Left colon (tissue), 2 donors: ENCODE measurements at regions not wholly inside any gene's neighbourhood (a gene's known extent, or its start where the extent isn't known, plus 50 kb on each side); places are given as distances from the start of the nearest gene placed in this dataset.

Experiments used
- ATAC-seq: fragments of 200-7000 bp; cut with Tn5 transposase; one replicate; pipeline ENCODE4 v1.9.1; 2020; ENCODE audit warnings: mild to moderate bottlenecking, moderate library complexity
- DNase-seq, 2 donors: peaks; one replicate each; pipeline ENCODE4 v3.0.0-alpha.2; 2020
- intact Hi-C, 2 donors: fragments of 100-400 bp; cut with DNase I in 1 of 2; cut with micrococcal nuclease in 1 of 2; formaldehyde crosslinking; loops; one replicate each; pipeline versions ENCODE4 v1.11.2 to v1.14.0; 2022; cut with DNase I, micrococcal nuclease
- donor health status: DM: no; HTN: no; CAD: no.
- donor health status: DM: yes; HTN: yes; CAD: no.

DNA sequence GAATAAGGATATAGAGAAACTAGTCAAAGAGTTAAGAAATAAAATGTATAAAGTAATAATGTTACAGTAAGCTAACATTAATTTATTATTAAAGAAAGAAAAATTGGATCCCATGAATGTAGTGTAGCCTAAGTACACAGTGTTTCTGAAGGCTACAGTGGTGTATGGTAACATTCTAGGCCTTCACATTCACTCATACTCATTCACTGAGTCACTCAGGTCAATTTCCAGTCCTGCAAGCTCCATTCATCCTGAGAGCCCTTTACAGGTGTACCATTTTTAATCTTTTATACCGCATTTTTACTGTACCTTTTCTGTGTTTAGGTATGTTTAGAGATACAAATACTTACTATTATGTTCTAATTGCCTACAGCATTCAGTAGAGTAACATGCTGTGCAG is 120.6 kb upstream of the AGA start:
- DNase-seq, result no peak
- intact Hi-C loops, result no loop called here
- no peak for ATAC-seq

DNA sequence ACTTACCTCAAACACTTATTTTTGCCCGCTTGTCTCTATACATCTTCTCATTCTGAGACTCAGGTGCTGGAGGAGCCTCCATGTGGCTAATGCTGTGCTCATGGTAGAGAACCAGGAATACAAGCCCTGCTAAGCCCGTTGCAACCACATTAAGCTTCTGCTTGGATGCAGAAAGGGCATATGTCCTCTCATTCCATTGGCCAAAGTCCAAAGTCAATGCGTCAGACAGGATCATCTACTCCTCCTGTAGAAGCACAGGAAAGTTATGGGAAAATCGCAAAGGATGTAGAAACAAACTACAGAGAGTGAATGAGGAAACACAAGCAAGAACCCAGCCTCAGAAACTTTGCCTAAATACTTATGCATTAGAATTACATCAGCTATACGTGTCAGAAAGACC is 124.5 kb upstream of the AGA start:
- DNase-seq, result no peak
- no peak for ATAC-seq
- intact Hi-C loops, result no loop called here

DNA sequence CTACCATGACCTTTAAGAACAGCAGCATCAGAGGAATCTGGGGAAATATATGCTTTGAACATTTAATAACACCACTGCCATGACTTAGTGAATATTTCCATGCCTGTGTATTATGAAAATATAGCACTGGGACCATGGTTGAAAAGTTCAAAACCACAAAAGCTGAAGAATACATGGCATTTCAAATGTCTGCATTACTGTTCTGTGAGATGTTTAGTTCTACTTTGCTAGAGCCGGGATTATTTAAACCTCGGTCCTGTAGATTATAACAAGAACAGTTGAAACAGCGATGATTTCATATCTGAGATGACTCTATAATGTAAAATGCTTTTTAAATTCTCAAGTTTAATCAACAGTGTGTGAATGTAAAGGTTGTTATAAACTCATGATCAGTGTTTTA is 126.7 kb upstream of the AGA start:
- no peak for ATAC-seq
- intact Hi-C loops, result no loop called here
- DNase-seq, result no peak

DNA sequence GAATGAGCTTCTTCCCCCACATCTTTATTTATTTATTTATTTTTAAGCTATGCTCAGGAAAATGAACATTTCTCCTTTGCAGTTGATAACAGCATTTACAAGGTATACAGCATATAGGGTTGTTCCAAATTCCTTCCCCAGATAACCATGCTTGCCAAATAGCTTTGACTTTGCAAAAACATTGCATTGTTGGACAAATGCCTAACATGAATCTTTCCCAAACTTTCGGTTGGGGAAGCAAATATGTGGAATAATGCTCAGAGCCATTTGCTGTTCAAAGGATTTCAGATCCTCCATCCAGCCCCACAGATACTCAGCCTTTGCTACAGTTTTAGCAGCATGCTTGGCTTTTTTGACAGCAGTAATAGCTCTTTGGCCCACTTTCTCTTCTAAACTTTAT is 127.2 kb upstream of the AGA start:
- no peak for DNase-seq
- ATAC-seq, result no peak
- intact Hi-C loops, result no loop called here

DNA sequence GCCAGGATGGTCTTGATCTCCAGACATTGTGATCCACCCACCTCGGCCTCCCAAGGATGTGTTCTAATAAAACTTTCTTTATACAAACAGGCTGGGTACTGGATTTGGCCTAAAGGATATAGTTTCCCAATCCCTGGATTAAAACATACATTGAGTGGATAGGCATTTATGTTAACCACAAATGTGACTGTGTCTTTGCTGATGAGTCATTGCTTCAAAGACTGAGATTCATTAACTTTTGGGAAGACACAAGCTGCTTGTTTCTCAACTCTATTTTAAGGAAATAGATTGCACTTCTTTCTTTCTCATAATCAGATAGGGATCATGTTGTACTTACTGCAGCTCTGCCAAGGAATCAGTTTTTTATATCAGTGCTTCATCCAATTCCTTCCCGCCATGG is 131.3 kb upstream of the AGA start:
- intact Hi-C loops, result no loop called here
- DNase-seq, result no peak
- ATAC-seq, result no peak

DNA sequence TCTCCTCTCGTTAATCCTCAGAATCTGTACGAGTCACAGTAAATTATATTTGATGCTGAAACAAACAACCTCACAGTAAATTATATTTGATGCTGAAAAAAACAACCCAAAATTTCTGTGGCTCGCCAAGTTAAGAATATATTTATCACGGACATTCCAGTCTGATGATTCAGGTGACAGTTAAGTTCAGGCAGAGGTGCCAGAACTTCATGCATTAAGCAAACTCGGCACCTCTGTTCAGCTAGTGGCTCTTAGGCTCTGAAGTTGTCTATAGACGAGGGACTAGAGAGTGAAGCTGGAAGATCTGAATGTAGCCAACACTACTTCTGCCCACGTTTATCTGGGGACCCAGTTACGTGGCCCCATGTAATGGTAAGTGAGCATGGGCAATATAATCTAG is 132.2 kb upstream of the AGA start:
- no peak for DNase-seq
- ATAC-seq, result no peak
- intact Hi-C loops, result no loop called here

DNA sequence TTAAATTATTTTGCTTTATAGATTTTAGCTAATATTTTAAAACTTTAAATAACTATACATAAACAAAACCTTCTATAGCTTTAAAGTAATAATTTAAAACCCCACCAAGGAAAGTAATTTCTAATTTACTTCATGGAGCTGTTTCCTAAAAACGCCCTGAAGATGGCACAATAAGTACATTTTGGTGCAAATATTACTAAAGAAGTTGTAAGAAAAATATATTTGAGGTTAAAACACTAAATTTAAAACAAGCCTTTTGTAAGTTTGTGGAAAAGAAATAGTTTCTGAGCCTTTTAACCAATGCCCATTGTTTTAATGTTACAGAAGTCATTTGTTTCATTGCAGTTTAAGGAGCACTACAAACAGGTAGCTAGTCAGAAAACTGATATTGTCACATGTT is 137.4 kb upstream of the AGA start:
- ATAC-seq, result no peak

DNA sequence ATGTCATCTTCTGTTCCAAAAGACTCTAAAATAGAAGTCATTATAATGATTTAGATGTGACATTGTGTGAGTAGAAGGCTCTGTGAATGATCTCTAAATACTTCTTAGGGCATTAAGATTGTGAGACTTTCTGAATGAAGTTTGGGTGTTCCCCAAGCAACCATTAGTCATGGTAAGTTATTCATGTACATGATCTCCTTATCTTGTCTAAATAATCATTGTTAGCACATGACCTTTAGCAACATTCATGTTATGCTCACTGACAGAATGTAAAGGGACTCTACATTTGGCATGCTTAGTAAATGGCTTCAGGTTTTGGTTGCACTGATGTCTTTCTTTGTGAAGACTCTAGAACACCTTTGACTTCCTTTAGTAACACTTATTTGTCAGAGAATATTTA is 140.8 kb upstream of the AGA start:
- intact Hi-C loops, result no loop called here
- ATAC-seq (no peak), DNase-seq (no peak)

More for the DNA sequence above, 137.4 kb upstream of the AGA start:
- no peak for DNase-seq
- intact Hi-C loops, result no loop called here

DNA sequence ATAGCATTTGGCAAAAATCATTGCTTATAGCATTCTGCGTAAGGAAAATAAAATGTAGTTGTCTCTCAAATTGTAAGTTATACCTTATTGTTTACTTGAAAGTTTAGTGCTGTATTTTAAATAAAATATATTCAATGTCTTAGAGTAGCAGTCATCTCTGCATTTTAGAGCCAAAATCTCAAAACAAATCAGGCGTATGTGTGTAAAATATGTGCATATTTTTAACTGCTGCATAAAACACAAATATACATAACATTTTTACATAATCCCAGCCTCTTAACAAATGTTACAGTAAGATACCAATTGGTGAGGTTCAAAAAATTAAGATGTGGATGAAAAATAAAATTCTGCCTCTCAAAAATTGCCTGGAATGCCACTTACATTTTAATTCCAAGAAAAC is 145.8 kb upstream of the AGA start:
- intact Hi-C loops, result no loop called here
- no peak for ATAC-seq
- DNase-seq, result no peak

DNA sequence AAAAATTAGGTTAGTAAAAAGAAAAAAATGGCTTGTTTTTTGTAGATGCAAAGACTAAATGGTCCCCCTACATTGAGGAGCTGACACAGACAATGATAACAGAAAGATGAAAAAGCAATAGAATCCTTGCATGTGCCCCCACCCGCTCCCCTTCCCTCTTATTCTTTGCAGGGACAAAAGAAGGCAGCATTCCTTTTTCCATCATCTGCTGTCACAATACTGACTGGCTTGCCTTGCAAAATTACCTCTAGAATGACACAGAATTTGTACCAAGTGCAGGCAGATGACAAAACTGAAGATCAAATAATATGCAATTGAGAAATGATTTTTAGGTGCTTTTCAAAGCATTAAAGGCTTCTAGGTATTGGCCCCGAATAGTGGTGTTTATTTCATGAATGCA is 153.1 kb upstream of the AGA start:
- no peak for DNase-seq

DNA sequence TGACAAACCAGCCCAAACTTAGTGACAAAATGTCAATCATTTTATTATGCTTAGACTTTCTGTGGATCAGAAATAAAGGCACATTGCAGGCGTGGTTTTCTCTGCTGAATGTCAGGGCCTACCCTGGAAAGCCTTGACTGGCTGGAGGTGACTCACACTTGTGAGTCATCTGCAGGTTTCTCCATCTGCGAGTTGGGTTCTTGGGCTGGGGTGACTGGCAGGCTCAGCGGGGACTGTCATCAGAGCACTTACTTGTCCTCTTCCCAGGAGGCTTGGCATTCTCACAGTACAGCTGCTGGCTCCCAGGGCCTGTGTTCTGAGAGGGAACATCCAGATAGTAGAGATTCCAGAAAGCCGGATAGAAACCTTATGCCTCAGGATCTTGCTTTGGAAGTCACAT is 153.8 kb upstream of the AGA start:
- intact Hi-C loops, result no loop called here
- DNase-seq (no peak), ATAC-seq (no peak)

More for the DNA sequence above, 153.1 kb upstream of the AGA start:
- intact Hi-C loops, result no loop called here
- ATAC-seq, result no peak

DNA sequence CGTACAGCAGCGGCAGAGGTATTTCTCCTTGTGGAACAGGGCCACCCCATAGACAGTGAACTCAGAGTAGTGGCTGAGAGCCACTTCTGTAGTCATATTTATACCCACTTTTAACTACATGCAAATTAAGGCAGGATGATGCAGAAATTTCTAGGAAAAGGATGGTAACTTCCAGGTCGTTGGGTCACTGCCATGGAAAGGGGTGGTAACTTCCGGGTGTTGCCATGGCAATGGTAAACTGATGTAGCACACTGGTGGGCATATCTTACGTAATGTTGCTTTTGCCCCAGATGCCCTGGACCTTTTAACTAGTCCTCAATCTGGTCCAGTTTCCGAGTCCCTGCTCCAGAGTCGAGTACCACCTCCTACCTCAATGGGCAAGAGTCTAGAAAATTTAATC is 154.8 kb upstream of the AGA start:
- intact Hi-C loops, result no loop called here
- DNase-seq (no peak), ATAC-seq (no peak)

DNA sequence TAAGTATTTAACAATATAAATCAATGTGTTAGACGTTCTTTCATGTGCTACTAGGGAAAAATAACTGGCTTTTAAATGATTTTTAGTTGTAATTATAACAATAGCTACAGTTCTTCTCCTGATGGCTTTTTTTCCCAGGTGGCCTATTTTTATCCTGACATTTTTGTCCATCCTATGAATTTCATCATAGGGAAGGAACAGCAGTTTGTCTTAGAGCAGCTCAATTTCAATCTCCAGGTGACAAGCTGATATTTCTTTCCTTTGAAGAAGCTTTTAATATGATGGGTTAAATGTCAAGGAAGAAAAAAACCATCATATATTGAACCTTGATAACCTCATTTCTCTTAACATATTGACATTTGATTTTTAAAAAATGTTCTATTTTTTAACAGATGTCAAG is 163.0 kb upstream of the AGA start:
- intact Hi-C loops, result no loop called here
- no peak for DNase-seq
- ATAC-seq, result no peak

DNA sequence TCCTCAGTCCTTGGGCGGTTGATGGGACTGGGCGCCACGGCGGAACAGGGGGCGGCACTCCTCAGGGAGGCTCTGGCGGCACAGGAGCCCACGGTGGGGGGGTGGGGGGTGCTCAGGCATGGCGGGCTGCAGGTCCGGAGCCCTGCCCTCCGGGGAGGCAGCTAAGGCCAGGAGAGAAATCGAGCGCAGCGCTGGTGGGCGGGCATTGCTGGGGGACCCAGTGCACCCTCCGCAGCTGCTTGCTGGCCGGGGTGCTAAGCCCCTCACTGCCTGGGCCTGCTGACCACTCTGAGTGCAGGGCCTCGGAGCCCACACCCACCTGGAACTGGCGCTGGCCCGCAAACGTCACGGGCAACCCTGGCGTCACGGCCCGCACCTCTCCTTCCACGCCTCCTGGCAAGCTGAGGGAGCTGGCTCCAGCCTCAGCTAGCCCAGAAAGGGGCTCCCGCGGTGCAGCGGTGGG is 164.9 kb upstream of the AGA start:
- ATAC-seq, result no peak
- intact Hi-C loops, result no loop called here
- no peak for DNase-seq

DNA sequence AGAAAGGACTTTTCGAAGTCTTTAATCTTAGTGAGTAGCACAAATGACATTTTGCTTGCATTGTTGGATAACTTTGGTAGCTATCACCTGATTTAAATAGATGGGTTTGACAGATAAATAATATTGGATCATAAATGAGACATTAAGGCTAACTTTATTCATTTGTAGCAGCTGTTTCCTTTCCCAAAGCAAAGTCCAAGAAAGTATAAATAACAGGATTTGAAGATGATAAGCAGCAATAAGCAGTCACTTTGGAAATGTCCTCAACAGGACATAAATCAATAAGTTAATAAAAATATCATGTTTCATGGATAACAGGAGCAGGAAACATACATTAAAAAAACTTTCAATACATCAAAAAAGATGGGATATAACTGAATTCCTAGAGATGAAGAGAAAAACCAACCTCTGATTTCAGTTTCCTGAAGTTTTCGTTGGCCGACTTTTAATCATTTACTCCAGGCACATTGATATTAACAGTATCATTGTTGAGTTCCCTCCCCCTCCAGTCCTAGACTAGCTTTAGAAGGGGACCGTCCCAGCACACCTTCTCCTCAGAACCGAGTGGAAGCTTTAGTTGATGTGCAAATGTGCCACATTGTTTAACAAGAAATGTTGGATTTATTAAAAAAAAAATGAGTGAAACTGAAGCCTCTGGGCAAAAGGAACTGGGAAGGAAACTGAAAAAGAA is 169.9 kb upstream of the AGA start:
- ATAC-seq (no peak), DNase-seq (no peak)

DNA sequence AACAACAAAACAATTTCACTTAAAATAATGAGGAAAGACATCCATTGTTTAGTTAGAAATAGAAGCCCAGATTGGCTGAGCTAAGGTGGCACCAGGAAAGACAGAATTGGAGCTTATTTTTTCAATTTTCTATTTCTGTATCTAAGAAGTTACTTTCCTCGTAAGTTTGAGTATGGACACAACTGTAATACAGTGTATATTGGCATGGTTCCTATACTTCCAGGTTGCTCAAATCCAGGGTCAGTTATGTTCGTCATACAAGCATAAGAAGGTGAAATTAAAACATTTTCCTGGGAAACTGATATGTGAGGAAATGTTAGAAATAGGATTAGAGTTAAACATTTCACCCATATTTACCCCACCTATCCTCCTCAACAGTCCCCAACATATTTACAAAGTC is 170.4 kb upstream of the AGA start:
- ATAC-seq (no peak), DNase-seq (no peak)
- intact Hi-C loops, result no loop called here

More for the DNA sequence above, 169.9 kb upstream of the AGA start:
- intact Hi-C loops, result no loop called here

DNA sequence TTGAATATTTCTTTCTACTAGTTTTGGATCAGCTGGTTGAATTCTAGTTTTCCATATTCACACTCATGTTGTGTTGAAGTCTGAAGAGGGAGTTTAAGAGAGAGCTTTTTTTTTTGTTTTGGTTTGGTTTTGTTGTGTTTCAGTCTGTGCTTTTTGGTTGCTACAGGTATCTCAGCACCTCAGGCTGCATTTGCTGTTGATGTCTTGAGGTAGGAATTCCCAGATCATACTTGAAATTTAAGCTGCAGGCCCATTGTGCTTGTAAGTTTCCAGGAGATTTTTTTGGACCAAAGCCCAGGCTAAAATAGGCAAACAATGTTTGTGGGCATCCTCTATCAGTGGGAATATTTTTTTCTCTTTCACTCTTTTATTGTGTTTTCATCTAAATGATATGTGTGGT is 190.2 kb upstream of the AGA start:
- intact Hi-C loops, result no loop called here
- ATAC-seq (no peak), DNase-seq (no peak)

DNA sequence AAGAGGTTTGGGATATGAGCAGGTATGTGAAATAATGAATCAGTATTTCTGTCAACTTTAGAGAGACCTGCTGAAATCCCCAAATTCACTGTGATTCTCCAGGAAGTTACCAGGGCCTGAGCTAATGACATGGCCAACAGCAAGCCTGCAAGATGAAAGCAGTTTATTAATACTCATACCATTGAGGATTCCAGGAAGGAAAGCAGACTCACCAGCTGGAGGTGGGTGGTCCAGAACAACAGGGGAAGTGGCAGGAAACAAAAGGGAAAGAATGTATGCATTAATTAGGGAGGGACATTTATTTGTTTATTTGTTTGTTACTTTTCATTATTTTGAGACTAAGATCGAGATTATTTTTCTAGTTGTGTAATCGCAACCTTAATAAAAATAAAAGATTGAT is 196.6 kb upstream of the AGA start:
- intact Hi-C loops, result no loop called here
- ATAC-seq (no peak), DNase-seq (no peak)

DNA sequence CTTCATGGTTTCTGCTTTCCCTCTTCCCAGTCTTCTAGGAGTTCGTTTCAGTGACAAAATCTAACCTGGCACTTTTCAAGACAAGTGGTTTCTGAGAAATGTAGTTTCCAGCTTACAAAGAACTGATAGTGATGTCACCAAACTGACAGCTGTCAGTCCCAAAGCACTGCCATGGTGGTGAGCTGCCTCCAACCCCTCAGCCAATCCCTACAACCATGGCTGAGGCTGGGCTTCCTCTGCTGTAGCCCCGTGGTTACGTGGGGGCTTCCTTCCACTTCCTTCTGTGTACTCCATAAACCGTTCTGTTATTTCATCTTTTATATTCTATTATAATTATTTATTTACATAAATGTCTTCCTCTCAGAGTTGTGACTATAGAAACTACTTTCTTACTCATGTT is 198.6 kb upstream of the AGA start:
- intact Hi-C loops, result no loop called here
- ATAC-seq, result no peak
- DNase-seq, result no peak

DNA sequence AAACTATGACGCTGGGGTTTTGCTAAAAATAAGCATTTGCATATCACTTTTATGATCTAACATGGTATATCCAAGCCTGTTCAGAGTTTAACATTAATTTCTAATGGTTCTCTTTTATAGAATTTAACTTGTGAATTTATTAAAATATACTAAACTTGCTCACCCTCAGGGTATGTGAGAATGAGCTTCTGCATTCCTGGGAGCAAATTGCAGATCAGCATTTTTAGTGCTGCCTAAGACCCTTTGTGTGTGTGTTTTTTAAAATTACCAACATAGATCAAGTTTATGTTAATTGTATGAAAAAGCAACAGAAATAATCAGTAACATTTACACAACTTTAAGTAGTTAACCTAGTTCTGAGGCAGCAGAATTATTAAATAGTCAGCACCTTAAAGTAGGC is 218.0 kb upstream of the AGA start:
- DNase-seq (no peak), ATAC-seq (no peak)
- intact Hi-C loops, result no loop called here

DNA sequence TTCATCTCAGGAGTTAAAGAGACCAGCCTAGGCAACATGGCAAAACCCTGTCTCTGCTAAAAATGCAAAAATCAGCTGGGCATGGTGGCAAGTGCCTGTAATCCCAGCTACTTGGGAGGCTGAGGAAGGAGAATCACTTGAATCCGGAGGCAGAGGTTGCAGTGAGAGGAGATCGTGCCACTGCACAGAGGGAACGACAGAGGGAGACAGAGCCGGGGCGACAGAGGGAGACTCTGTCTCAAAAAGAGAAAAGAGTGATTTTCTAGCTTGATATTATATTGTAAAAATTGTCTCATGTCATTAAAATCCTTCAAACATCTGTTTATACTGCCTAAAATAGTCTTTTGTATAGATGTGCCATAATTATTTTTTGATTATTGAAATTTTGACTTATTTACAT is 225.4 kb upstream of the AGA start:
- DNase-seq (peak in 1 of 2 donors; percentile 12), ATAC-seq (peak; percentile 65)
- intact Hi-C loops, result no loop called here

DNA sequence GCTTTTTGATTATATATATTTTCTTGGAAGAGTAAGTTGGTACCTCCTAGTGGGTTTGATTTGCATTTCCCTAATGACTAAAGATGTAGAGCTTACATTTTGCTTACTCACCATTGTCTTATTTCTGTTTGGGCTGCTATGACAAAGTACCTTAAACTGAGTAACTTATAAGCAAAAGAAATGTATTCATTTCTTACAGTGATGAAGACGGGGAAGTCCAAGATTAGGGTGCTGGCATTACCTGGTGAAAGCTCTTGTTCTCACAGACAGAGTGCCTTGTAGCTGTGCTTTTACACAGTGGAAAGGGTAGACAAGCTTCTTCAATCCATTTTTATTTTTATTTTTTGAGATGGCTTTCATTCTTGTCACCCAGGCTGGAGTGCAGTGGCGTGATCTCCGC is 229.2 kb upstream of the AGA start:
- DNase-seq, result no peak
- ATAC-seq, result no peak
- intact Hi-C loops, result no loop called here
